Inflammatory macrophage treated with lipopolysaccharide for 1 hour (primary cell): ENCODE measurements at regions not wholly inside any gene's neighbourhood (a gene's known extent, or its start where the extent isn't known, plus 50 kb on each side); places are given as distances from the start of the nearest gene placed in this dataset.
"Not testable (repeated sequence)": the region's sequence is repeated elsewhere in the genome, so short reads cannot be mapped to it uniquely, and the experiment has no call there.

Experiments used
- DNase-seq, 2 donors: peaks; one replicate each; pipeline ENCODE4 v3.0.0-alpha.2; 2020 to 2022

DNA sequence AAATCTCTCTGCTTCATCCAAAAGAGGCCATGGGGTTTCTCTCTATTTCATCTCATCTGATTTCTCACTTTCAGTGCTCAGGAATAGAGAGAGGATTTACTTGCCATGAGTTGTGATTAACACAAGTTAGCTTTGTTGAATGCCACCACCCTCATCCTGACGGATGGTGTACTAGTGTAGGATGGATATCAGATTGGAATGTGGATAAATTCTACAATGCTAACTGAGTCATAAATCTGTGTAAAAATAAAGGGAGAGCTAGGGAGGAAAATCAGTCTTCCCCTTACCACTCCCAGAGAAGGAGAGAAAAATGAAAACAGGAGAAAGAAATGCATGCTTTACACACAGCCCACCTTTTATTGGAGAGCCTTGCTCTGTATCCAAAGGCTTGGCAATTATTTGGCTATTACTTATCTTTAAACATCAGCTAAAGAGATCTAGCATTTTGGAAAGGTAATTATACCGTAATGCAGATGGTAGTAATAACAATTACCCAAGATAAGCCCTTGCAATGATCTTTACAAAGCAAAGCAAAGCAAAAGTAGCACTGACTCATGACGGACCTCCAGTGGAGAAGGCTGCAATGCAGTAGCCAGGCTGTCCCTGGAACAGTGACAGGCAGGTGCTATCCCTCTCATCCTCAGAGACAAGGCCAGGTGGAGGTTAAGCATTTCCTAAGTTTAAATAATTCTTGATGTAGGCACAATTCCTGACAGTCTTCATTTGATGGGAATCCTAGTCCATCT lies 306.3 kb upstream of the PPARGC1A start:
- DNase-seq: no peak

DNA sequence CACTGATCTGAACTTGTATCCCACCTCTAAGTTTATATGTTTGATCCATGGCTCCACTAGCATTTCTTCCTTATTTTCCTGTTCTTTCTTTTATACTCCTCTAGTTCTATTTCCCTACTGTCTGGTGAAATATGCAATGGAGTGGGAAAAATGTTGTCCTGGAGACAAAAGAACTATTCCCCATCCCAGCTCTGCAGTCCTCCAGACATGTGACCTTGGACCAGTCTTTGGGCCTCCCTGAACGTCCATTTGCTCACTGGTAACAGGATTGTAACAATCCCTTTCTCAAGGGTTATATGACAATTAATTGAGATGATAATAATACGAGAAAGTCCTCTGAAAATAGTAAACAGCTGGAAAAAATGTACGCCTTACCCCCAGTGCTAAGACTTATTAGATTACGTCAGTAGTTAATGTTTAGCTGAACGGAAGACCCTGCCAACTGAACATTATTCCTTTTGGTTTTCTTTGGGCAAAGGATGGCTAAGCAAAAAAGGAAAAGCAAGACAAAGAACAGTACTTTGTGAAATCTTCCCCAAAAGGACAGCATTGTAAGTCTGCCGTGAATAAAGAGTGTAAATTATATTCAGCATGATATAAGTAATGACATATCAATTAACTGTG lies 302.3 kb upstream of the PPARGC1A start:
- no peak for DNase-seq

DNA sequence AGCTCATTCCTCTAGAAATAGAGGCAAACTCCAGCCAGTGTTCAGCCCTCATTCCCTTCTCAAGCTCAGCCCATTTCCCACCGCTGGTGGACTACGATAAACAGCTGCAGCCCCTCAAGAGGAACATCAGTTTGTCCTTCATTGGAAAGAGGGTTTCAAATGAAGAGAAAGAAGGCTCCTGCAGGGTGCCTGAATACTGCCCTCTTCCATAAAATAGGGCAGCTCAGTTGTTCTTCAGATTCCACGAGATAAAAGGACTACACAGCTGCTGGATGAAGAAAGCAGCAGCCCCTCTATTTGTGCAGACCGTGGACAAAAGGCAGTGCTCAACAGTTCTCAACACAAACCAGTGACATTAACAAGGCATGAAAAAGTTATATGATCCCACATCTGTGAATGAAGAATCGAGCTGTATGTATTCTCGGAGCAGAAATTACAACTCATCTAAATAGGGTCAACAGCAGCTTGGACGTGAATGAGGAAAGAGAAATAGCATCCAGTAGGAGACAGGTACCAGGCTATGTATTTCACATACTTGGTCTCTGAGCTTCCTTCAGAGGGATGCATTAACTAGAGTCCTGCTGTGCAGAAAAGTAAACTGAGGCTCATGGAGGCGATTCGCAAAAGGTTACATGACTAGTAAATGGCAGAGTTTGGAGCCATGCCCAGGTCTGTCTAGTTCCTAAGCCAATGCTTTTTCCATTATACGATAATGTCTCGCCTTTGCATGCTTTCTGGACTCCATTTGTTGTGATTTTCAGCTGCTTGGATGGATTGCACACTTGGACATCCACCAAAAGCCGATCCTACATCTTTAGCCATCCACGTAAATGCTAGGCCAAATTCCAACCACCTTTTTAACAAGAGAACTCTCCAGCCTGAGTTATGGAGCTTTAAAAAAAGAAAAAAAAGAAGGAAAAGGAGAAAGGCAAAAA lies 301.2 kb upstream of the PPARGC1A start:
- DNase-seq: no peak

DNA sequence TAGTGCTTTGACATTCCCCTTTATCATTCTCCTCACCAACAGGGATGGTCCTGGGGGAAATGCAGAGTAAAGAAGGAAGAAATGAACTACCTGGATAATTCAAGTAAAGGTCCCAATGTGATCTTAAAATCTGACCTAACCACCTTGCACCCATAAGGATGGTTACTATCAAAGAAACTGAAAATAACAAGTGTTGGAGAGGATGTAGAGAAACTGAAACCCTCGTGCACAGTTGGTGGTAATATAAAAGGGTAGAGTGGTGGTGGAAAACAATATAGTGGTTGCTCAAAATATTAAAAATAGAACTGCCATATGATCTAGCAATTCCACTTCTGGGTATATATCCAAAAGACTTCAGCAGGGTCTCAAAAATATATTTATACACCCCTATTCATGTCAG lies 298.6 kb upstream of the PPARGC1A start:
- DNase-seq: no peak

DNA sequence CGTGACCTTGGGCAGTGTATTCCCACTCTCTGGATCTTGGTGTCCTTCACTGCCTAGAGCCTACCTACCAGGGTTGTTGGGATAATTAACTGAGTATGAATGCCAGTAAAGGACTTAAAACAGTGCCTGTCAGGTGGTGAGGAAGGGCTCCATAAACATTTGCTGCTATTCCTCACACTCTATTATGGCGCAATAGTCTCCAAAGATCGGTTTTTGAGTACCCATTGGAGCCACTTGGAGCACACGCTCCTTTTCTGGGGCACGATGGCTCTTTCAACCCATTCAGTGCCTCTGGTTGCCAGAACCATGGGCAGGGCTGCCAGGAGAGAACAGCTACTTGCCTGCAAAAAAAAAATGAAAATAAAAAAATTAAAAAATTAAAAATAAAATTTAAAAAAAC lies 296.6 kb upstream of the PPARGC1A start:
- DNase-seq: no peak

DNA sequence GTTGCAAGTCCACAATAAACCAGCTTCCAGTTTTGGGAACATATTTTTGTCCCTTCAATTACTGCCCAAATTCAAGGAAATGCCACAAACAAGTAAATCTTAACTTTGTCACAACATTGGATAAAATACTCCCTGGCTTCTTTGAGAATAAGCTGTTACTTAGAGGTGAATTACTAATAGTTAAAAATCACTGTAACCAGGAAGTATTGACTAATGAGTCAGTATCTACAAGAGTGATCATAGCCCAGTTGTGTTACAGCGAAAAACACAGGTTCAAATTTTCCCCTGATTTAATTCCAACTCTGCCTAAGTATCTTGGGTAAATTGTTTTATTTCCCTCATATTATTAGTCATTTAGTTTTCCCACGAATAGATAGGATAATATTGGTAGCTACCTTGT lies 291.2 kb upstream of the PPARGC1A start:
- no peak for DNase-seq

DNA sequence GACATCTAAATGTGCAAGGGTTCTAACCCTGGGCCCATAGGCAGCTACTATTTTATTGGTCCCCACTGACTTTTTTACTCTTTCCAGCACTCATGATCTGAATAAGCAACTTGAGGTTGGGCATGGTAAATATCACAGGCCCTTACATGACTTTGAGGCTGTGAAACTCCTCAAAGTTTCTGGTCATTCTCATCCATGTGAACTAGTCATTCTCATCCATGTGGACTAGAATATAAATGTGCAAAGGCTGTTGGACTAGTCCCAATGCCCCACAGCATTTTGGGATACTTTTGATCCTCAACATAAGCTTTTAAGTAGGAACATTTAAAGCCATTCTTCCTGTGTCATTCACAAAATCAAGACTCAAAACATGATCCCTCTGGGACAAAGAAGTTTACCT lies 290.7 kb upstream of the PPARGC1A start:
- DNase-seq: no peak

DNA sequence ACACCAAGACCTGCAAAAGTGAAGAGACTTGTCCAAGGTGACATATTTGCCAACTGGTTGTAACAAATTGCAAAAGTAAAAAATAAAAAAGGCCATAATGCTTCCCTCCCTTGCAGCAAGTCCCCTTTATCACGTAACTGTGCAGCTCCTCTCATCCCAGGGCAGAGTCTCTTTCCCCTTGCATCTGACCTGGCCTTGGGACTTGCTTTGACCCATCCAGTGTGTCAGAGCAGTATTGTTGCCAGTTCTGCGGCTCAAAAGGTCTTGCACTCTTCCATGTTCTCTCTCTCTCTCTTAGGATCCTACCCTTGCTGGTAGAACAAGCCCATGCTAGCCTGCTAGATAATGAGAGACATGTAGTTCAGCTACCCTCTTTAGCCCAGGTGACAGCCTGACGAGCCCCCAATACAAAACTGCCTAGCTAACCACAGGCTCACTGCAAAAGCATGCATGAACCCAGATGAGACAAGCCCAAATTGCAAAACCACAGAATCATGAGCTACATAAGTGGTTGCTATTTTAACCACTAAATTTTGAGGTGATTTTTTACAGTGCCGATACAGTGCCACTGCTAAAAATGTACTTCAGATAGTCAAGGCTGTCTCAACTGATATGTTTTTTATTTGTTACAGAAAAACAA lies 289.5 kb upstream of the PPARGC1A start:
- no peak for DNase-seq

DNA sequence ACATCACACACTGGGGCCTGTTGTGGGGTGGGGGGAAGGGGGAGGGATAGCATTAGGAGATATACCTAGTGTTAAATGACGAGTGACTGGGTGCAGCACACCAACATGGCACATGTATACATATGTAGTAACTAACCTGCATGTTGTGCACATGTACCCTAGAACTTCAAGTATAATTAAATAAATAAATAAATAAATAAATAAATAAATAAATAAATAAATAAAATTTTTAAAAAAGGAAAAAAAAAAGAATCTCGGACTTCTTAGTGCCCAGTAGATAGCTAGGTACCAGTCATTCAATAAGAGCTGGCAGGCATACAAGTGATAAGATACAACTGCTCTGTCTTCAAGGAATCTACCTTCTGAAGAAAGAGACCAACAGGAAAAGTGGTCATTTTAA lies 287.6 kb upstream of the PPARGC1A start:
- DNase-seq: not testable (repeated sequence)

DNA sequence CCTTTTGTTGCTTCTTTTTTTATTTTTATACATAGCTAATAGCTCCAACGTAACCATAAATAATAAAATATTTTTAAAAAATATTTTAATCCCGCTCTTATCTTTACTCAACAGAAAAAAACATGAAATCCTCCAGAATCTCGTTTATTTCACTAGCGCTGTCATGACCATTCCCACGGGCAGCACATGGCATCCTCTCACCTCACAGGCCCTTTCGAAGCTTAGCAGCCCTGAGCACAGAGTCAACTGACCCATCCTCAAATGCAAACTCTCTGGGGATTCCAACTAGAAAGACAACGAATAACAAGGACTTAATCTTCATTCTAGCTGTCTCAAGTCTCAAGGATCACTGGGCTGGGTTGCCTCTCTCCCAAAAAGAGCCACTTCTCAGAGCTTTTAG lies 285.9 kb upstream of the PPARGC1A start:
- DNase-seq: no peak

DNA sequence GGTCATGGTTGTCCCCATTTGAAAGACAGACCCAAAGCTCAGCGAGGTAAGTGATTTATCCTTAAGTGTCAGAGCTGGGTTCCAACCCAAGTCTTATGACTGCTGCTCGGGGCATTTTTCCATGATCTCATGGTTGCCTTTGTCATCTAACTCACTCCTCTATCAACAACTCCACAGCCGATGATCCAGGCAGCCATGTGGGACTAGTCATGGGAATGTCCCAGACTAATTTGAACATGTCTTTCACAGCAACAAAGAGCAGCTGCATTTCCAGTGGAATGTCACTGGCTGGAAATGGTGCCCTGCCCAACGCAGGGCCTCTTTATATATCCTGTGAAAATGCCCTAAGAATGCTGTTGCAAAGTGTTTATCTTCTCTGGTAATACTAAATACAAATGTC lies 284.8 kb upstream of the PPARGC1A start:
- DNase-seq: no peak

DNA sequence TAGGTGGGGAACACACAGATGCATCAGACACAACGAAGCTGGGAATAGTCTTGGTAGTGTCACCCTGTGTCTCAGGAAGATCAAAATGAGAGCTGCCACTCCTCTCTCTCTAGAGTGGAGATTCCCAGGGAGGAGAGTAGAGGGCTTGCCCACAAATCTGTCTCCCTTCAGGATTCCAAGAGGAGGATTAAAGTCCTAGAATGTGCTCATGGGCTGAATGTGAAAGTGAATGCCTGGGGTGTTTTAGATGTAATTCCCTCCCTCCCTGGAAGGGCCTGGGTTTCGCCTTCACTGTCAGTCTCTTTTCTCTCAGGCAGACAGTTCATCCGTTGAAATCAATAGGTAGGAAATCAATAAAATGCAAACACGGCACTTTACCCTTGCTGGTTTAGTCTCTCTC lies 282.6 kb upstream of the PPARGC1A start:
- DNase-seq: no peak

DNA sequence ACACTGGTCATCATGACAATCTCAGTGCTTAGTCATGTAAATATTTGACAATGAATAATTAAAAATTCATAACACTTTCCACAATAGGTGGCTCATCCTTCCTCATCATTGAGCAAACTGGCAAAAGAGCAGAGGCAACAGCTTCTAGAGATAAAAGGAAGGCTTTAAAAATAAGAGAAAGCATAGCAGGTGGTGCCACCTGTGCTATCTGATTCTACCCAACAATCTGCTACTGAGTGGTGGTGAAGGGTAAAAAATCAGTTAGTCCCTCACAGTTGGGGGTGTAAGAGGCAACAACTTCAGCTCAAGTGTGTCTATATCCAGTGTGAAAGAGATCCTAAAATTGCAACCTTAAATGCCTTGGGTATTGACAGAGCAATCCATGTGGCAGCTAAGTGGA lies 280.1 kb upstream of the PPARGC1A start:
- DNase-seq: no peak

DNA sequence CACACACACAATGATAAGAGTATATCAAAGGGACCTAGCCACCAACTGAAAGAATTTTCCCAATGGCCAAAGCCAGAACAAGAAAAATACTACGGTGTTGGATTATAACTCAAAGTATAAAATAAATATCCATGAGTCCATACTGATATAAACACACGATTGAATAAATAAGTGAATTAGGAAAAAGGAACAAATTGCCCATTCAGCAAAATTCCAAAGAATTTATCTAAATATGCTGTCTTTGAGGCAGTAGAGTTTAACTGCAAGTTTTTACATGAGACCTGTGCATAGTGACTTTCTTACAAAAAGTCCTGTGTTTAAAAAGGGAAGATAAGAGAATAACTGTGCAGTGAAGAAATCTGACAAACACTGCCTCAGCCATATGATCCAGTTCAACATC lies 278.8 kb upstream of the PPARGC1A start:
- DNase-seq: no peak

DNA sequence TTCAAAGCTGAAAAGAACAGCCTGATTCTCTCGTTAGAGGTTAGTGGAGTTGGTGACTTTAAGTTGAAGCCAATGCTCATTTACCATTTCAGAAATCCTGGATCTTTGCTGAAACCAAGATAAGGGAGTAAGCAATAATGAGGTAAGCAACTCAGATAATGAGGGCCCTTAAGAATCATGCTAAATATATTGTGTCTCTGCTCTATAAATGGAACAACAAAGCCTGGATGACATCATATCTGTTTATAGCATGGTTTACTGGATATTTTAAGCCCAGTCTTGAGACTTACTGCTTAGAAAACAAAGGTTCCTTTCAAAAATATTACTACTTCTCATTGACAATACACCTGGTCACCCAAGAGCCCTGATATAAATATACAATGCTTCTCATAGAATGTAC lies 276.7 kb upstream of the PPARGC1A start:
- no peak for DNase-seq

DNA sequence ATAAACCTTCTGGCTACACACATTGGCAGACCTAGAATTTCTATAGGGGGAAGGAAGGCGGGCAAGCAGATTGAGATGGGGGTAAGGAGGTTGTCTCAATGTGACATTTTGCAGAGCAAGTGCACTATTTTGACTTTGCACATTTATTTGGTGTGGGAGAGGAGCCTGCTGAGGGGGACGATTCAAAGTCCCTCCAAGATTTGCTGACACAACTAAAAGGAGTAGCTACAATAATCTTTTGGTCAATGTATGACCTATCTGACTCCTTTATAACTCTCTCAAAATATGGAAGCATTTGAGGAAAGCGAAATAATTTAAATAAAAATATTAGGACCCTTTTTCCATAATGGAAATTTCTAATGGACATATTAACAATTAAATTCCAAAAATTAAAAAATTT lies 274.9 kb upstream of the PPARGC1A start:
- DNase-seq: no peak

DNA sequence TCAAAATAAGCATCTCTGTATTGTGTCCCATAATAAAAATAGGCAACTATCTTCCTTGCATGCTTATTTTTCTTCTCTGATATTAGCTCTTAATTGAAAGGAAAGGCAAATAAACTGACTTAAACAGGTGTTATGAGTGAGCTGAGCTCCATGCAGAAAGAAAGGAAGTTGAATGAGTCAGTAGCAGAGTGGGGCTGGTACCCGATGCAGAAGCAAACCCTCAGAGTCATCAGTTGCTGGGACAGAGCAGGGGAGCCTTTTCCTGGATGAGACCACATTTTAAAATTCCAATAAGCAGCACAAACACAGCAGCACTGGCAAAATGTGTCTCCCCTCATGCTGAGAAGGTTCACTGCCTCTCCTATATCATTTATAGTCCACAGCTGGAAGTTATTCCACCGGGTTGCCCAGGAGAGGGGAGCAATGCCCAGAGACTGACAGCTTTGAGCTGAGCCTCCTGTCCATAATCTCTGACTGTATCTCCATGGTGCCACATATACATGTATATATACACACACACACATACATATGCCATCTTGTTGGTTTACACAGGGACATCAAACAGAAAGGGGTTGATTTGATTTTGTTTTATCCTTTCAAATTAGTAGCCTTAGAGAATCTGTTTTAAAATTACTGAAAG lies 274.3 kb upstream of the PPARGC1A start:
- DNase-seq: no peak

DNA sequence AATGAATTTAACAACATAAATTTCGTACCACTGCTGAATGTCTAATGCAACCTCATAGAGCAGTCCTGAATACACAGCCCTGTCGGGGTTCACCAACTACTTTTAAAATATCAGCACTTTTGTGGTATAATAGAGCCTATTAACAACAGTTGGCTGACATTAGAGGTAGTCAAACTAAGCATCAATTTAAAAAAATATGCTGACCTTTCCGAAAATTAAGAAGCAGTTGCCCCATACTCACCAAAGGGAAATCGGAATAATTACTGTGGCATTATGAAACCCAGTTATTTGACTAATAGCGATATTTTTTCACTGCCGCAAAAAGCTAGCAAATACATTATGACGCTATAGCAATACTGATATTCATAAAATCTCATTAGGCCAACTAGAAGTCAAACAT lies 273.5 kb upstream of the PPARGC1A start:
- DNase-seq: no peak

DNA sequence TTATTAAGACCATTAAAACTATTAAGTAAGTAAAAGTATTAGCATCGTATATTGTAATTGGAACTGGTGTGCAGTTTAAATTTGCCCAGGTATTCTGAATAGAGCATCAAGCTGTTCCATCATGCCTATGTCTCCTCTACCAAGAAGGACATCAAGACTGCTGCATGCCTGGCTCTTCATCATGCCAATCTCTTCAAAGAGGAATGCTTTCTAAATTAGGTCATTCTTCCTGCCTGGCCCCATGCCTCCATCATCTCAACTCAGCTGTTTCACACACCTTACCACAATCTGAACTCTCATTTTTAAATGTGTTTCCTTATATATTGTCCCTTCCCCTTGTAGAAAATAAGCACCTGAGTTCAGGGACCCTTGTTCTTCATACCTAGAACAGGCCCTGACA lies 270.5 kb upstream of the PPARGC1A start:
- no peak for DNase-seq

DNA sequence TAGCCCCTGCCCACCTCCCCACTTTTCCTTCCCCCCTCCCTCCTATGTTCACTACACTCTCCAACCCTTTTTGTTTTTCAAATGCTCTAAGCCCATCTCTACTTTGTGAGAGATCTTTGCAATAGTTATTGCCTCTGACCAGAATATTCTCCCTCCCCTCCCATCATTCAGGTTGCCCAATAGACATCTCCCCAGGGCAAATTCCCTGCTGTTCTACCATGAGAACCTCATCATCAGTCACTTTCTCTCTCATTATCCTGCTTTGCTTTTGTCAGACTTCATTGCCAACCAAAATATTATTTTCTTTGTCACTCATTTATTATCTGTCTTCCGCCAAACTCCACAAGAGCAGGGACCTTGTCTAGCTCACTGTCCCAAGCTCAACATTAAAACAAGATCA lies 268.2 kb upstream of the PPARGC1A start:
- no peak for DNase-seq

DNA sequence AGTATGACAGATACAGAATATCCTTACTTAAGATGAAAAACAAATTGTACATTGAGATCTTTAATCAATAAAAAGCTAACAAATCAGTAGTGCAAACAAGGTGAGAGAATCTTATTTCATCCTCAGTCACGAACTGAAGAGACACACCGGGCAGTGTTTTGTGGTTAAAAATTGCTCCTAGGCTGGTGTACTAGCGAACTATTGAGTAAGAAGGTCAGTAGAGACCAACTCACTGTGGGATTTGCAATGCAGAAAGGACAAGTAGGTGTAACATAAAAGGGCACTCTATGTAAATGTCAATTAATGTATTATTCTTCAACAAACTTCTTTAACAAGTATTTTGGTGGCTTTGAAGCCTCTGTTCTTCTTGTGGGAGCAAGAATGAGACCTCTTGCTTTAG lies 260.2 kb upstream of the PPARGC1A start:
- DNase-seq: no peak

DNA sequence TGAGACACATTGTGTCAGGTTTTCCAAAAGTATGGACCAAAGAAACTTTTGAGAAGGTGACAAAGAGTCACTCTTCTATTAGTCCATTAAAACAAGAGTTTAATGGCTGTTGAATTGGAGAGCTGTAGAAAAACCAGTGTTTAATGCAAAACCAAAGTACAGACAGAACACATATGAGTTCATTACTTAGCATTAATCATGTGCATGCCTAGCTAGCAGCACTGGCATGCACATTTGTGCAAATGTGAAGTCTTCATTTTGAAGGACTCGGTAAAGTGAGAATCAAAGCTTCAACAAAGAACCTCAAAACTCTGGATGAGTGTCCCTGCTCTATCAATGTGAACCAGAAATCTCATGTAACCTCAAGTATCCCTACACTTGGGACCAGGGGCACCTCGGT lies 256.3 kb upstream of the PPARGC1A start:
- DNase-seq: no peak

DNA sequence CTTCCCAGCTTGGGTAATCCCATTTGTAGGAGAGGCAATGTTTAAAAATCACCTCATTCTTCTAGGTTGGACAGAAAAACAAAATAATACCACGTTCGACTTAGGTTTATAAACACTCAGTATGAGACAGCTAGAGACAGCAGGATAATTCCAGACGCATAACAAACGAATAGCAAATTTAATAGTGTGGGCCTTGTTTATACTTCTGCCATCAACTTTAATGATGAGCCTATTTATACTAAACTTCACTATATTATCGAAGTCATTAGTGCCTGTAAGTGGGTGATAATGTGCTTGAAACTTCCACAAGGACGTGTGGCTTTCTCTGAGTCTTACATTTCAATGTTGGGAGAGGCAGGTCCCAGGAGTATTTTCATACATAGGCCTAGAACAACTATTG lies 255.7 kb upstream of the PPARGC1A start:
- DNase-seq: no peak
